ELF-1 (cell line): ENCODE measurements at regions not wholly inside any gene's neighbourhood (a gene's known extent, or its start where the extent isn't known, plus 50 kb on each side); places are given as distances from the start of the nearest gene placed in this dataset.
"Not testable (repeated sequence)": the region's sequence is repeated elsewhere in the genome, so short reads cannot be mapped to it uniquely, and the experiment has no call there.

Experiments used
- DNase-seq: peaks from one replicate; pipeline ENCODE4 v3.0.0-alpha.2; 2016; ENCODE audit warnings: low read depth, low spot score

- DNase-seq = no peak
Observed at GRCh38 chr21:15311510-15311909, 246.7 kb upstream of the NRIP1 start.

- not testable (repeated sequence) for DNase-seq
Observed at GRCh38 chr21:15317034-15317433, 252.2 kb upstream of the NRIP1 start.

GRCh38 chr21:15319727-15320126 lies 254.9 kb upstream of the NRIP1 start:
- DNase-seq = no peak

GRCh38 chr21:15324542-15324941 lies 259.7 kb upstream of the NRIP1 start:
- no peak for DNase-seq

GRCh38 chr21:15326032-15326867 lies 261.4 kb upstream of the NRIP1 start:
- no peak for DNase-seq

- DNase-seq = no peak
Observed at GRCh38 chr21:15327637-15328265, 263.0 kb upstream of the NRIP1 start.

GRCh38 chr21:15329191-15329590 lies 264.4 kb upstream of the NRIP1 start:
- DNase-seq = no peak

- DNase-seq = no peak
Observed at GRCh38 chr21:15330872-15331271, 266.1 kb upstream of the NRIP1 start.

GRCh38 chr21:15332572-15332971 lies 267.8 kb upstream of the NRIP1 start:
- no peak for DNase-seq

- DNase-seq = no peak
Observed at GRCh38 chr21:15333136-15333710, 268.4 kb upstream of the NRIP1 start.

- DNase-seq = no peak
Observed at GRCh38 chr21:15333951-15334350, 269.2 kb upstream of the NRIP1 start.

- no peak for DNase-seq
Observed at GRCh38 chr21:15343066-15343465, 278.3 kb upstream of the NRIP1 start.

GRCh38 chr21:15352009-15352408 lies 287.2 kb upstream of the NRIP1 start:
- DNase-seq = no peak

- no peak for DNase-seq
Observed at GRCh38 chr21:15353546-15353945, 288.7 kb upstream of the NRIP1 start.

GRCh38 chr21:15354516-15354915 lies 289.7 kb upstream of the NRIP1 start:
- DNase-seq = peak; percentile 3

GRCh38 chr21:15355066-15355465 lies 290.3 kb upstream of the NRIP1 start:
- no peak for DNase-seq

GRCh38 chr21:15359251-15359650 lies 294.5 kb upstream of the NRIP1 start:
- no peak for DNase-seq

- no peak for DNase-seq
Observed at GRCh38 chr21:15362458-15362857, 297.7 kb upstream of the NRIP1 start.

GRCh38 chr21:15363921-15364320 lies 299.1 kb upstream of the NRIP1 start:
- no peak for DNase-seq

- DNase-seq = peak; percentile 14
Observed at GRCh38 chr21:15365751-15366392, 301.1 kb upstream of the NRIP1 start.

GRCh38 chr21:15366555-15366954 lies 301.8 kb upstream of the NRIP1 start:
- no peak for DNase-seq

- DNase-seq = peak; percentile 64
Observed at GRCh38 chr21:15367061-15367626, 302.3 kb upstream of the NRIP1 start.
